ENCODE measurements at regions not wholly inside any gene's neighbourhood (a gene's known extent, or its start where the extent isn't known, plus 50 kb on each side); places are given as distances from the start of the nearest gene placed in this dataset.

DNA sequence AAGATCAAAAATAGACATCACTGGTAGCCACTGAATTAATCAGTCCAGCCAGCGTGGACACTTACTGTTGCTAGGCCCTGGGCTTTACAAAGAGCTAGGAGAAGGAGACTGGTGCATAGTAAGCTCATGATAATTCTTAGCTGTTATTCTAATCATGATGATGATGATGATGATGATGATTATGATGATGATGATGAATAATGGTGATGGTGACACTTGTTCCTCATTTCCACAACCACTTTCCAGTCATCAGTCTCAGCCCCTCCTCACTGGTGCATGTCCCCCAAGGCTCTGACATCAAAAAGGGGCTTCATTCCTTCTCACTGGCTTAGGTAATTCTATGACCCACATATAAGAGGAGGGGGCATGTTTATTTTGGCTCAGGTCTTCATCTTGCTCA is 701.0 kb downstream of the PTPRU start (continued):
- TF ChIP-seq, protein P1, sequence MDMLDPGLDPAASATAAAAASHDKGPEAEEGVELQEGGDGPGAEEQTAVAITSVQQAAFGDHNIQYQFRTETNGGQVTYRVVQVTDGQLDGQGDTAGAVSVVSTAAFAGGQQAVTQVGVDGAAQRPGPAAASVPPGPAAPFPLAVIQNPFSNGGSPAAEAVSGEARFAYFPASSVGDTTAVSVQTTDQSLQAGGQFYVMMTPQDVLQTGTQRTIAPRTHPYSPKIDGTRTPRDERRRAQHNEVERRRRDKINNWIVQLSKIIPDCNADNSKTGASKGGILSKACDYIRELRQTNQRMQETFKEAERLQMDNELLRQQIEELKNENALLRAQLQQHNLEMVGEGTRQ (IDR thresholded peaks at IDR 0.05), result no peak
- TF ChIP-seq RARB (CRISPR knock-in tag; IDR thresholded peaks at IDR 0.05) (no peak), MAFK (IDR thresholded peaks at IDR 0.05; ENCODE audit: partially characterized antibody) (no peak)

DNA sequence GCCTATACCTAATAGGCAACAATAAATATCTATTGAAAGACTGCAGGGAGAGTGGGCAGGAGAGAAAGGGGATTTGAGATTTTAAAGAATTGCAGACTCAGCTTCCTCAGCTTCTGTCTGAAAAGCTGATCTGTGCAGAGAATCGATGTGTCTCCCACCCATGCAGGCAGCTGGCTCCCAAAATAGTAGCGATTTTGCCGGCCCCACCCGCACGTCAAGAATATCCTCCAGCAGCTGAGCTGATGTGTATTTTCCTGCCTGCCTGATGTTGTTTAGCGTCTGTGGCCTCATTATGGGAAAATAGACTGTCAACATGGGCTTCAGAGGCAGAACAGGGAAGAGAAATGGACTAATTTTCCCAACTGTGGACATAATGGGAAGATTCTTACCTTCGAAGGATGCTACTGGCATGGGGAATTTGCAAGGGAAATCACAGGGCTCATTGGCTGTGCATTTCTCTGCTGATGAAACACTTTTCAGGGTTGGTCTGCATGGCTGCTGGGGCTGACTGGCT is 699.8 kb downstream of the PTPRU start:
- CTCF ChIA-PET, result no interaction called here
- 61% methylated on average over 6 of the region's 7 CpGs for WGBS (ENCODE audit: missing lambda C conversion rate)
- TF ChIP-seq FOSL2 (IDR thresholded peaks at IDR 0.05) (no peak), FOSL2 (CRISPR knock-in tag; IDR thresholded peaks at IDR 0.05) (no peak), MAFK (IDR thresholded peaks at IDR 0.05; ENCODE audit: partially characterized antibody) (no peak), SMC3 (IDR thresholded peaks at IDR 0.05) (no peak), GATA3 (IDR thresholded peaks at IDR 0.05; ENCODE audit: borderline replicate concordance) (no peak)
- ATAC-seq (no peak), FAIRE-seq (no peak), DNase-seq (ENCODE audit: low read depth in 1 of 2, low spot score in 1 of 2) (no peak)
- POLR2A ChIA-PET, result no interaction called here
- no peak overlapping the region for H3K4me3 ChIP-seq
- H3K4me1 ChIP-seq, result 0 out of 3 replicates have a peak, but pooled peaks cover 8% of the 10 kb centered on the region
- H3K4me2 ChIP-seq, result no peak overlapping the region
- no peaks in the 10 kb centered on the region for H3K9me3 ChIP-seq
- H3K27ac ChIP-seq, result no peak overlapping the region

DNA sequence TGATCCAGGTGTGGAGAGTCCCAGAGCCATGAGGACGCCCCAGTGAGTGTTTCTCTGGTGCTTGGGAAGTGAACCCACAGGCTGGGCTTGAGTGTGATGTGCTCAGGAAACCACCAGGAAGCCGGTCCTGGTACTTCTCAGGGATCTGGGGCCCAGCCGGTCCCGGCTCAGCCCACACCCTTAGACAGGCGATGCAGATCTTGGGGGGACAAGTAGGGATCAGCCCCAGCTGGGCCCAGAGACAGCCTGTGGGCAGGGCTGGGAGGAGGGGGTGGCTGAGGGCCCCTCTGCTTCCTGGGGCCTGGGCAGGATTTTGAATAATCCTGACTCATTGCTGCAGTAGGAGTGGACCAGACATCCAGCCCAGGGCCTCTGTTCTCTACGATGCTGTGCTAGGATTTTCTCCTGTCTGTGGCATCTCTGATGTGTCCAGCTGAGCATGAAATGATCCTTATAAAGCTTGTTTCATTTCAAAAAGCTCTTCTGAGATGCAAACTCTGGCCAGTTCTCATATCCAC is 698.0 kb downstream of the PTPRU start:
- Histone ChIP-seq H3K9me3 (no peaks in the 10 kb centered on the region), H3K4me2 (no peak overlapping the region), H3K4me1 (0 out of 3 replicates have a peak, but pooled peaks cover 8% of the 10 kb centered on the region), H3K4me3 (no peak overlapping the region), H3K27ac (no peak overlapping the region)
- TF ChIP-seq ZFP36 (IDR thresholded peaks at IDR 0.05; ENCODE audit: borderline replicate concordance, partially characterized antibody), result no peak
- TF ChIP-seq MYC (IDR thresholded peaks at IDR 0.05; ENCODE audit: borderline replicate concordance, low read length), result no peak
- no peak for TF ChIP-seq MAZ (IDR thresholded peaks at IDR 0.05; ENCODE audit: borderline replicate concordance, low read depth, low read length)
- ChIA-PET CTCF (interaction anchor here (0.9 kb wide), 1 partner anchor 32 kb away, joined by 6 read pairs; no protein-coding TSS in a partner anchor), POLR2A (no interaction called here)
- DNase-seq (ENCODE audit: low read depth in 1 of 2, low spot score in 1 of 2), result no peak
- no peak for ATAC-seq
- 60% methylated on average over 1 of the region's 6 CpGs for WGBS (ENCODE audit: missing lambda C conversion rate)
- FAIRE-seq, result no peak

DNA sequence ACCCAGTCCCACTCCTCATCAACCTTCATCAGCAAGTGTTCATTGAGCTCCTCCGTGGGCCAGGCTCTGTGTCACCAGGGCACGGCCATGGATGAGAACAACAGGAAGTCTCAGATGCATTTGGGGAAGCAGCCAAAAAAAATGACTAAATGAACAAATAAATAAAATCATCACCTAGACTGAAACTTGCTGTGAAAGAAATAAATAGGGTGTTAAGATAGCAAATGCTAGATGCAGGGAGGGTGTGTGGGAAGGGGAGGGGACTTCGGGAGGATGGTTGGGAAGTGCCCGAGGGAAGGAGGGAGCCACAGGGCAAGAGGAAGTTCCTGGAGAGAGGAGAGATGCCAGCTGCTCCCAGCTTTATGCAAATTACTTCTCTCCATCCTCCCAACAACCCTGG is 696.7 kb downstream of the PTPRU start:
- ATAC-seq (no peak), DNase-seq (ENCODE audit: low read depth in 1 of 2, low spot score in 1 of 2) (peak in 1 of 2 experiments; percentile 13)
- WGBS (ENCODE audit: missing lambda C conversion rate), result 2% methylated on average over 4 of the region's 4 CpGs

More for the DNA sequence above, 696.7 kb downstream of the PTPRU start:
- Histone ChIP-seq H3K4me3 (no peak overlapping the region), H3K9me3 (no peaks in the 10 kb centered on the region), H3K4me1 (0 out of 3 replicates have a peak, but pooled peaks cover 8% of the 10 kb centered on the region), H3K4me2 (peak overlapping the region; percentile 32; the same call in 1 of the 3 replicates), H3K27ac (no peak overlapping the region)
- POLR2A ChIA-PET, result no interaction called here
- CTCF ChIA-PET, result interaction anchor here (1.1 kb wide), 1 partner anchor 20 kb away, joined by 3 read pairs; no protein-coding TSS in a partner anchor
- TF ChIP-seq EHF (CRISPR knock-in tag; IDR thresholded peaks at IDR 0.05), result no peak
- TF ChIP-seq ZSCAN20 (CRISPR knock-in tag; IDR thresholded peaks at IDR 0.05), result no peak
- TF ChIP-seq TFCP2L1 (CRISPR knock-in tag; IDR thresholded peaks at IDR 0.05), result no peak
- TF ChIP-seq NPAS2 (CRISPR knock-in tag; IDR thresholded peaks at IDR 0.05; ENCODE audit: borderline replicate concordance), result no peak
- no peak for TF ChIP-seq CEBPB (IDR thresholded peaks at IDR 0.05)
- no peak for TF ChIP-seq CBX8 (IDR thresholded peaks at IDR 0.05)
- no peak for TF ChIP-seq RAD21 (conservative IDR thresholded peaks at IDR 0.05 in 1 of 2, IDR thresholded peaks at IDR 0.05 in 1 of 2)
- no peak for TF ChIP-seq RNF2 (IDR thresholded peaks at IDR 0.05; ENCODE audit: borderline replicate concordance, low read depth)
- TF ChIP-seq MYC (IDR thresholded peaks at IDR 0.05; ENCODE audit: borderline replicate concordance, low read length), result no peak
- no peak for TF ChIP-seq MAFK (IDR thresholded peaks at IDR 0.05; ENCODE audit: partially characterized antibody)
- no peak for TF ChIP-seq CHD2 (IDR thresholded peaks at IDR 0.05; ENCODE audit: low read length, partially characterized antibody)
- TF ChIP-seq RCOR1 (IDR thresholded peaks at IDR 0.05; ENCODE audit: low read depth, low read length), result no peak
- no peak for TF ChIP-seq MAZ (IDR thresholded peaks at IDR 0.05; ENCODE audit: borderline replicate concordance, low read depth, low read length)
- TF ChIP-seq, protein P2, sequence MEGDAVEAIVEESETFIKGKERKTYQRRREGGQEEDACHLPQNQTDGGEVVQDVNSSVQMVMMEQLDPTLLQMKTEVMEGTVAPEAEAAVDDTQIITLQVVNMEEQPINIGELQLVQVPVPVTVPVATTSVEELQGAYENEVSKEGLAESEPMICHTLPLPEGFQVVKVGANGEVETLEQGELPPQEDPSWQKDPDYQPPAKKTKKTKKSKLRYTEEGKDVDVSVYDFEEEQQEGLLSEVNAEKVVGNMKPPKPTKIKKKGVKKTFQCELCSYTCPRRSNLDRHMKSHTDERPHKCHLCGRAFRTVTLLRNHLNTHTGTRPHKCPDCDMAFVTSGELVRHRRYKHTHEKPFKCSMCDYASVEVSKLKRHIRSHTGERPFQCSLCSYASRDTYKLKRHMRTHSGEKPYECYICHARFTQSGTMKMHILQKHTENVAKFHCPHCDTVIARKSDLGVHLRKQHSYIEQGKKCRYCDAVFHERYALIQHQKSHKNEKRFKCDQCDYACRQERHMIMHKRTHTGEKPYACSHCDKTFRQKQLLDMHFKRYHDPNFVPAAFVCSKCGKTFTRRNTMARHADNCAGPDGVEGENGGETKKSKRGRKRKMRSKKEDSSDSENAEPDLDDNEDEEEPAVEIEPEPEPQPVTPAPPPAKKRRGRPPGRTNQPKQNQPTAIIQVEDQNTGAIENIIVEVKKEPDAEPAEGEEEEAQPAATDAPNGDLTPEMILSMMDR (IDR thresholded peaks at IDR 0.05), result no peak
- TF ChIP-seq, protein P3, sequence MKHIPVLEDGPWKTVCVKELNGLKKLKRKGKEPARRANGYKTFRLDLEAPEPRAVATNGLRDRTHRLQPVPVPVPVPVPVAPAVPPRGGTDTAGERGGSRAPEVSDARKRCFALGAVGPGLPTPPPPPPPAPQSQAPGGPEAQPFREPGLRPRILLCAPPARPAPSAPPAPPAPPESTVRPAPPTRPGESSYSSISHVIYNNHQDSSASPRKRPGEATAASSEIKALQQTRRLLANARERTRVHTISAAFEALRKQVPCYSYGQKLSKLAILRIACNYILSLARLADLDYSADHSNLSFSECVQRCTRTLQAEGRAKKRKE (CRISPR knock-in tag; IDR thresholded peaks at IDR 0.05; ENCODE audit: low read depth), result no peak
- TF ChIP-seq, protein P4, sequence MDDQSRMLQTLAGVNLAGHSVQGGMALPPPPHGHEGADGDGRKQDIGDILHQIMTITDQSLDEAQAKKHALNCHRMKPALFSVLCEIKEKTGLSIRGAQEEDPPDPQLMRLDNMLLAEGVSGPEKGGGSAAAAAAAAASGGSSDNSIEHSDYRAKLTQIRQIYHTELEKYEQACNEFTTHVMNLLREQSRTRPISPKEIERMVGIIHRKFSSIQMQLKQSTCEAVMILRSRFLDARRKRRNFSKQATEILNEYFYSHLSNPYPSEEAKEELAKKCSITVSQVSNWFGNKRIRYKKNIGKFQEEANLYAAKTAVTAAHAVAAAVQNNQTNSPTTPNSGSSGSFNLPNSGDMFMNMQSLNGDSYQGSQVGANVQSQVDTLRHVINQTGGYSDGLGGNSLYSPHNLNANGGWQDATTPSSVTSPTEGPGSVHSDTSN (IDR thresholded peaks at IDR 0.05), result no peak
- TF ChIP-seq JUNB (IDR thresholded peaks at IDR 0.05), result no peak
- TF ChIP-seq HOXB13 (CRISPR knock-in tag; IDR thresholded peaks at IDR 0.05; ENCODE audit: low read depth), result no peak
- no peak for TF ChIP-seq GATA3 (IDR thresholded peaks at IDR 0.05; ENCODE audit: borderline replicate concordance)
- FAIRE-seq, result no peak
